SK-N-SH (cell line): ENCODE measurements at regions not wholly inside any gene's neighbourhood (a gene's known extent, or its start where the extent isn't known, plus 50 kb on each side); places are given as distances from the start of the nearest gene placed in this dataset.

Experiments used
- CTCF ChIA-PET: fragments of 300-600, 350-600 bp; formaldehyde crosslinking; extraction: SDS; loops from one replicate; lab custom pipeline; 2021; lab: Yijun Ruan, JAX
- POLR2A ChIA-PET: fragments of 350-600 bp; sonication (Branson Sonifier 250); formaldehyde crosslinking; extraction: SDS; loops from one replicate; lab custom pipeline; 2020; ENCODE audit warnings: antibody characterized with exemption, inconsistent platforms; lab: Yijun Ruan, JAX
- DNase-seq: peaks from one replicate; pipeline ENCODE4 v3.0.0; 2012
- H2AFZ ChIP-seq: fragments of 200-600 bp; sonication (generic); 2 replicates; pipeline ENCODE4 v1.8.1; 2016; ENCODE audit warnings: antibody characterized with exemption, mild to moderate bottlenecking, low read depth
- H3F3A ChIP-seq: fragments of 200-600 bp; sonication (generic); replicated peaks from 2 replicates; pipeline ENCODE3; 2016; ENCODE audit warnings: antibody characterized with exemption, mild to moderate bottlenecking; ENCODE audit not compliant: insufficient read depth
- H3K27ac ChIP-seq, 2 experiments: fragments of 200-500 bp in 1 of 2; fragments of 200-600 bp in 1 of 2; sonication (Bioruptor generic) in 1 of 2; sonication (generic), shearing (Covaris generic) in 1 of 2; 2 replicates each; pipeline versions ENCODE4 v1.5.1 to v1.6.1; 2014 to 2016; ENCODE audit warnings: low read depth in 2 of 2, inconsistent platforms in 1 of 2, low read length in 1 of 2, mild to moderate bottlenecking in 1 of 2, mixed read lengths in 1 of 2
- H3K27me3 ChIP-seq: fragments of 200-600 bp; sonication (generic), shearing (Covaris generic); 2 replicates; pipeline ENCODE4 v1.6.1; 2016; ENCODE audit warnings: mixed run types; ENCODE audit not compliant: insufficient read depth
- H3K36me3 ChIP-seq, 2 experiments: fragments of 200-500 bp in 1 of 2; fragments of 200-600 bp in 1 of 2; sonication (Bioruptor generic) in 1 of 2; sonication (generic) in 1 of 2; replicated peaks in 1 of 2; 2 replicates each; pipeline versions ENCODE3 to v1.5.1; 2014 to 2016; ENCODE audit warnings: low read length in 1 of 2, mild to moderate bottlenecking in 1 of 2; ENCODE audit not compliant: insufficient read depth in 2 of 2, control insufficient read depth in 1 of 2
- H3K4me1 ChIP-seq, 2 experiments: fragments of 200-500 bp in 1 of 2; fragments of 200-600 bp in 1 of 2; sonication (Bioruptor generic) in 1 of 2; sonication (generic), shearing (Covaris generic) in 1 of 2; 2 replicates each; pipeline versions ENCODE4 v1.5.1 to v1.6.1; 2014 to 2016; ENCODE audit warnings: low read depth in 1 of 2, low read length in 1 of 2, mixed run types in 1 of 2; ENCODE audit not compliant: insufficient read depth in 2 of 2, control insufficient read depth in 1 of 2
- H3K4me2 ChIP-seq: fragments of 200-600 bp; sonication (generic), shearing (Covaris generic); 2 replicates; pipeline ENCODE4 v1.6.1; 2017; ENCODE audit warnings: mixed run types
- H3K4me3 ChIP-seq, 2 experiments: fragments of 200-500 bp in 1 of 2; fragments of 200-600 bp in 1 of 2; sonication (Bioruptor generic) in 1 of 2; sonication (generic), shearing (Covaris generic) in 1 of 2; 2 replicates each; pipeline versions ENCODE4 v1.5.1 to v1.8.1; 2014 to 2016; ENCODE audit warnings: low read depth in 2 of 2, inconsistent platforms in 1 of 2, low read length in 1 of 2, mild to moderate bottlenecking in 1 of 2, mixed read lengths in 1 of 2, moderate library complexity in 1 of 2
- H3K79me2 ChIP-seq: fragments of 200-600 bp; sonication (generic); 2 replicates; pipeline ENCODE4 v1.8.1; 2017; ENCODE audit warnings: mild to moderate bottlenecking; ENCODE audit not compliant: insufficient read depth
- H3K9ac ChIP-seq: fragments of 200-600 bp; sonication (generic); 2 replicates; pipeline ENCODE4 v1.6.1; 2017; ENCODE audit warnings: mixed run types
- H3K9me2 ChIP-seq: fragments of 200-600 bp; sonication (generic); 2 replicates; pipeline ENCODE4 v1.6.1; 2017; ENCODE audit warnings: mixed run types
- H3K9me3 ChIP-seq: fragments of 200-600 bp; sonication (generic); 2 replicates; pipeline ENCODE4 v1.6.1; 2017; ENCODE audit warnings: mixed run types, mild to moderate bottlenecking, moderate library complexity
- H4K20me1 ChIP-seq: fragments of 200-600 bp; sonication (generic); 2 replicates; pipeline ENCODE4 v1.6.1; 2017; ENCODE audit warnings: mild to moderate bottlenecking, mixed run types; ENCODE audit not compliant: insufficient read depth
- CHD2 ChIP-seq: fragments of 150-350 bp; IDR thresholded peaks from 2 replicates; pipeline ENCODE4 v1.6.1; 2018; ENCODE audit warnings: low read length; ENCODE audit not compliant: partially characterized antibody
- ELF1 ChIP-seq: IDR thresholded peaks from 2 replicates; pipeline ENCODE4 v1.4.0; 2012
- EP300 ChIP-seq, 2 experiments: IDR thresholded peaks; 2 replicates each; pipeline versions ENCODE4 v1.4.0 to v1.6.1; 2012; ENCODE audit warnings: borderline replicate concordance in 1 of 2, low read depth in 1 of 2, low read length in 1 of 2
- EZH2phosphoT487 ChIP-seq: fragments of 200-600 bp; sonication (generic); IDR thresholded peaks from 2 replicates; pipeline ENCODE4 v1.6.1; 2017; ENCODE audit warnings: low read depth, mixed run types, mild to moderate bottlenecking, antibody characterized with exemption, moderate library complexity, borderline replicate concordance
- FOSL2 ChIP-seq: IDR thresholded peaks from 2 replicates; pipeline ENCODE4 v1.4.0; 2012; ENCODE audit warnings: low read depth, mild to moderate bottlenecking, moderate library complexity, borderline replicate concordance
- FOXJ3 ChIP-seq: sonication (generic); formaldehyde crosslinking; IDR thresholded peaks from 2 replicates; pipeline ENCODE4 v1.5.1; 2020; ENCODE audit warnings: mild to moderate bottlenecking, missing genetic modification reagents
- FOXM1 ChIP-seq: IDR thresholded peaks from 2 replicates; pipeline ENCODE4 v1.4.0; 2012; ENCODE audit warnings: low read depth, mild to moderate bottlenecking
- MEF2A ChIP-seq: IDR thresholded peaks from 2 replicates; pipeline ENCODE4 v1.4.0; 2012; ENCODE audit warnings: low read depth, borderline replicate concordance
- RAD21 ChIP-seq: IDR thresholded peaks from 2 replicates; pipeline ENCODE4 v1.6.1; 2012; ENCODE audit warnings: mild to moderate bottlenecking, low read length
- SIN3A ChIP-seq: IDR thresholded peaks from 2 replicates; pipeline ENCODE4 v1.6.1; 2012; ENCODE audit warnings: low read depth, mild to moderate bottlenecking, low read length, moderate library complexity, borderline replicate concordance
- TAF1 ChIP-seq: IDR thresholded peaks from 2 replicates; pipeline ENCODE4 v1.6.1; 2012; ENCODE audit warnings: low read depth, mild to moderate bottlenecking, low read length, moderate library complexity, borderline replicate concordance
- TCF12 ChIP-seq: IDR thresholded peaks from 2 replicates; pipeline ENCODE4 v1.4.0; 2012
- TEAD4 ChIP-seq: IDR thresholded peaks from 2 replicates; pipeline ENCODE4 v1.4.0; 2012; ENCODE audit warnings: mild to moderate bottlenecking, borderline replicate concordance; ENCODE audit not compliant: insufficient read depth
- WGBS: methylation state at CpG from one replicate; pipeline ENCODE4 v1.1.6; 2017; ENCODE audit warnings: low lambda C conversion rate; 5-methylcytosine and 5-hydroxymethylcytosine counted together
- TF ChIP-seq, protein P1 (sequence below): IDR thresholded peaks from 2 replicates; pipeline ENCODE4 v1.6.1; 2012; ENCODE audit warnings: mild to moderate bottlenecking, low read depth, low read length, moderate library complexity
- TF ChIP-seq, protein P2 (sequence below): fragments of 150-350 bp; IDR thresholded peaks from 2 replicates; pipeline ENCODE4 v1.6.1; 2017; ENCODE audit warnings: antibody characterized with exemption, low read length, low read depth, borderline replicate concordance
- TF ChIP-seq, protein P3 (sequence below): fragments of 150-350 bp; IDR thresholded peaks from 2 replicates; pipeline ENCODE4 v1.6.1; 2016; ENCODE audit warnings: mild to moderate bottlenecking, low read depth, low read length

GRCh38 chr5:171703146-171703545, 82.5 kb upstream of the SMIM23 start:
- no peak overlapping the region for H3K27ac ChIP-seq
- no peak overlapping the region for H3K4me2 ChIP-seq
- WGBS, result 59% methylated on average over 11 of the region's 11 CpGs
- no peaks in the 10 kb centered on the region for H3K36me3 ChIP-seq
- H3K4me1 ChIP-seq, result no peaks in the 10 kb centered on the region; a peak in 1 of 4 replicates
- no peaks in the 10 kb centered on the region for H3F3A ChIP-seq
- ChIA-PET CTCF (interaction anchor here (1.3 kb wide), 1 partner anchor 284 kb away, joined by 3 read pairs; the partner anchor contains the start of gene FGF18), POLR2A (no interaction called here)
- no peaks in the 10 kb centered on the region for H3K9me2 ChIP-seq
- H4K20me1 ChIP-seq, result no peaks in the 10 kb centered on the region
- DNase-seq, result no peak
- no peaks in the 10 kb centered on the region for H3K9me3 ChIP-seq
- peaks cover 4% of the 10 kb centered on the region; the same call in 1 of the 2 replicates for H3K27me3 ChIP-seq
- H3K9ac ChIP-seq, result no peak overlapping the region
- TF ChIP-seq SIN3A, result no peak
- TF ChIP-seq TCF12, result no peak
- TF ChIP-seq ELF1, result no peak
- TF ChIP-seq EZH2phosphoT487, result no peak
- TF ChIP-seq EP300 (IDR thresholded peaks at IDR 0.05; ENCODE audit: borderline replicate concordance in 1 of 2, low read depth in 1 of 2, low read length in 1 of 2), result no peak
- no peak for TF ChIP-seq TEAD4
- TF ChIP-seq, protein P1, sequence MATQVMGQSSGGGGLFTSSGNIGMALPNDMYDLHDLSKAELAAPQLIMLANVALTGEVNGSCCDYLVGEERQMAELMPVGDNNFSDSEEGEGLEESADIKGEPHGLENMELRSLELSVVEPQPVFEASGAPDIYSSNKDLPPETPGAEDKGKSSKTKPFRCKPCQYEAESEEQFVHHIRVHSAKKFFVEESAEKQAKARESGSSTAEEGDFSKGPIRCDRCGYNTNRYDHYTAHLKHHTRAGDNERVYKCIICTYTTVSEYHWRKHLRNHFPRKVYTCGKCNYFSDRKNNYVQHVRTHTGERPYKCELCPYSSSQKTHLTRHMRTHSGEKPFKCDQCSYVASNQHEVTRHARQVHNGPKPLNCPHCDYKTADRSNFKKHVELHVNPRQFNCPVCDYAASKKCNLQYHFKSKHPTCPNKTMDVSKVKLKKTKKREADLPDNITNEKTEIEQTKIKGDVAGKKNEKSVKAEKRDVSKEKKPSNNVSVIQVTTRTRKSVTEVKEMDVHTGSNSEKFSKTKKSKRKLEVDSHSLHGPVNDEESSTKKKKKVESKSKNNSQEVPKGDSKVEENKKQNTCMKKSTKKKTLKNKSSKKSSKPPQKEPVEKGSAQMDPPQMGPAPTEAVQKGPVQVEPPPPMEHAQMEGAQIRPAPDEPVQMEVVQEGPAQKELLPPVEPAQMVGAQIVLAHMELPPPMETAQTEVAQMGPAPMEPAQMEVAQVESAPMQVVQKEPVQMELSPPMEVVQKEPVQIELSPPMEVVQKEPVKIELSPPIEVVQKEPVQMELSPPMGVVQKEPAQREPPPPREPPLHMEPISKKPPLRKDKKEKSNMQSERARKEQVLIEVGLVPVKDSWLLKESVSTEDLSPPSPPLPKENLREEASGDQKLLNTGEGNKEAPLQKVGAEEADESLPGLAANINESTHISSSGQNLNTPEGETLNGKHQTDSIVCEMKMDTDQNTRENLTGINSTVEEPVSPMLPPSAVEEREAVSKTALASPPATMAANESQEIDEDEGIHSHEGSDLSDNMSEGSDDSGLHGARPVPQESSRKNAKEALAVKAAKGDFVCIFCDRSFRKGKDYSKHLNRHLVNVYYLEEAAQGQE, result no peak
- TF ChIP-seq, protein P2, sequence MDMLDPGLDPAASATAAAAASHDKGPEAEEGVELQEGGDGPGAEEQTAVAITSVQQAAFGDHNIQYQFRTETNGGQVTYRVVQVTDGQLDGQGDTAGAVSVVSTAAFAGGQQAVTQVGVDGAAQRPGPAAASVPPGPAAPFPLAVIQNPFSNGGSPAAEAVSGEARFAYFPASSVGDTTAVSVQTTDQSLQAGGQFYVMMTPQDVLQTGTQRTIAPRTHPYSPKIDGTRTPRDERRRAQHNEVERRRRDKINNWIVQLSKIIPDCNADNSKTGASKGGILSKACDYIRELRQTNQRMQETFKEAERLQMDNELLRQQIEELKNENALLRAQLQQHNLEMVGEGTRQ, result no peak
- no peak for TF ChIP-seq FOXJ3
- TF ChIP-seq MEF2A, result no peak
- no peak for TF ChIP-seq RAD21
- TF ChIP-seq, protein P3, sequence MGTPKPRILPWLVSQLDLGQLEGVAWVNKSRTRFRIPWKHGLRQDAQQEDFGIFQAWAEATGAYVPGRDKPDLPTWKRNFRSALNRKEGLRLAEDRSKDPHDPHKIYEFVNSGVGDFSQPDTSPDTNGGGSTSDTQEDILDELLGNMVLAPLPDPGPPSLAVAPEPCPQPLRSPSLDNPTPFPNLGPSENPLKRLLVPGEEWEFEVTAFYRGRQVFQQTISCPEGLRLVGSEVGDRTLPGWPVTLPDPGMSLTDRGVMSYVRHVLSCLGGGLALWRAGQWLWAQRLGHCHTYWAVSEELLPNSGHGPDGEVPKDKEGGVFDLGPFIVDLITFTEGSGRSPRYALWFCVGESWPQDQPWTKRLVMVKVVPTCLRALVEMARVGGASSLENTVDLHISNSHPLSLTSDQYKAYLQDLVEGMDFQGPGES, result no peak
- no peak for TF ChIP-seq TAF1
- no peak for TF ChIP-seq CHD2
- no peak for TF ChIP-seq FOXM1
- TF ChIP-seq FOSL2, result no peak
- no peak overlapping the region for H3K4me3 ChIP-seq
- H2AFZ ChIP-seq, result no peak overlapping the region
- H3K79me2 ChIP-seq, result no peaks in the 10 kb centered on the region
